HepG2 (cell line): ENCODE measurements at regions not wholly inside any gene's neighbourhood (a gene's known extent, or its start where the extent isn't known, plus 50 kb on each side); places are given as distances from the start of the nearest gene placed in this dataset.

Experiments
- EZH2 ChIP-seq: conservative IDR thresholded peaks from 2 replicates; pipeline ENCODE4 v1.6.1; 2012; ENCODE audit warnings: mild to moderate bottlenecking, low read depth, low read length, moderate library complexity
- FUBP1 ChIP-seq: sonication (generic); formaldehyde crosslinking; IDR thresholded peaks from 2 replicates; pipeline ENCODE4 v1.5.1; 2020; ENCODE audit warnings: missing genetic modification reagents, mild to moderate bottlenecking, borderline replicate concordance
- GRHL1 ChIP-seq: sonication (generic); formaldehyde crosslinking; conservative IDR thresholded peaks from 2 replicates; pipeline ENCODE4 v1.8.0; 2022; ENCODE audit warnings: missing genetic modification reagents
- KDM4B ChIP-seq: sonication (generic); formaldehyde crosslinking; IDR thresholded peaks from 2 replicates; pipeline ENCODE4 v1.4.0; 2020; ENCODE audit warnings: missing genetic modification reagents
- PHF21A ChIP-seq: sonication (generic); formaldehyde crosslinking; IDR thresholded peaks from 2 replicates; pipeline ENCODE4 v1.5.0; 2020; ENCODE audit warnings: mild to moderate bottlenecking, missing genetic modification reagents
- SSRP1 ChIP-seq: IDR thresholded peaks from 2 replicates; pipeline ENCODE4 v1.6.1; 2016; ENCODE audit warnings: control low read depth
- TBL1XR1 ChIP-seq: fragments of 150-350 bp; IDR thresholded peaks from 2 replicates; pipeline ENCODE4 v1.6.1; 2014; ENCODE audit warnings: borderline replicate concordance, low read length; ENCODE audit not compliant: partially characterized antibody
- XBP1 ChIP-seq: sonication (generic); formaldehyde crosslinking; IDR thresholded peaks from 2 replicates; pipeline ENCODE4 v1.5.0; 2020; ENCODE audit warnings: missing genetic modification reagents
- TF ChIP-seq, protein P1 (sequence below): sonication (generic); formaldehyde crosslinking; IDR thresholded peaks from 2 replicates; pipeline ENCODE4 v1.4.0; 2020; ENCODE audit warnings: missing genetic modification reagents, borderline replicate concordance

DNA sequence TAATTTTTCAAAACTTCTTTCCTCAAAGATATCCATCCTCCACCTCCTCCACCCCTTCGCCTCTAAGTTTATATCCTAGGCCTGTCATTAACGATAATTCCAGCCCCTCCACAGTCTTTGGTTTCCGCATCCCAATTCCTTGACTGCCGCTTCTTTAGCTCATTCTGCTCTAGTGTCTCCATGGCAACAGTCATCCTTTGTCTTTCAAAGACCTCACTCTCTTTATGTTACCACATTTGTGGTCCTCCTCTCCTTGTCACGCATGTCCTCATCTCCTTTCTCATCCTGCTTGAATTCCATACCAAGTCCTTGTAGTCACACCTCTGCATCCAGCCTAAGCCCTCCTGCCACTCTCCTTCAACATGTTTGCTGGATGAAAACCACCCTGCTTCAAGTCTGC is 511.2 kb upstream of the KLF6 start (continued):
- TF ChIP-seq, protein P1, sequence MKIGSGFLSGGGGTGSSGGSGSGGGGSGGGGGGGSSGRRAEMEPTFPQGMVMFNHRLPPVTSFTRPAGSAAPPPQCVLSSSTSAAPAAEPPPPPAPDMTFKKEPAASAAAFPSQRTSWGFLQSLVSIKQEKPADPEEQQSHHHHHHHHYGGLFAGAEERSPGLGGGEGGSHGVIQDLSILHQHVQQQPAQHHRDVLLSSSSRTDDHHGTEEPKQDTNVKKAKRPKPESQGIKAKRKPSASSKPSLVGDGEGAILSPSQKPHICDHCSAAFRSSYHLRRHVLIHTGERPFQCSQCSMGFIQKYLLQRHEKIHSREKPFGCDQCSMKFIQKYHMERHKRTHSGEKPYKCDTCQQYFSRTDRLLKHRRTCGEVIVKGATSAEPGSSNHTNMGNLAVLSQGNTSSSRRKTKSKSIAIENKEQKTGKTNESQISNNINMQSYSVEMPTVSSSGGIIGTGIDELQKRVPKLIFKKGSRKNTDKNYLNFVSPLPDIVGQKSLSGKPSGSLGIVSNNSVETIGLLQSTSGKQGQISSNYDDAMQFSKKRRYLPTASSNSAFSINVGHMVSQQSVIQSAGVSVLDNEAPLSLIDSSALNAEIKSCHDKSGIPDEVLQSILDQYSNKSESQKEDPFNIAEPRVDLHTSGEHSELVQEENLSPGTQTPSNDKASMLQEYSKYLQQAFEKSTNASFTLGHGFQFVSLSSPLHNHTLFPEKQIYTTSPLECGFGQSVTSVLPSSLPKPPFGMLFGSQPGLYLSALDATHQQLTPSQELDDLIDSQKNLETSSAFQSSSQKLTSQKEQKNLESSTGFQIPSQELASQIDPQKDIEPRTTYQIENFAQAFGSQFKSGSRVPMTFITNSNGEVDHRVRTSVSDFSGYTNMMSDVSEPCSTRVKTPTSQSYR: no peak
- TF ChIP-seq EZH2: no peak
- no peak for TF ChIP-seq PHF21A (CRISPR knock-in tag)
- no peak for TF ChIP-seq GRHL1 (CRISPR knock-in tag)
- TF ChIP-seq FUBP1 (CRISPR knock-in tag): no peak
- no peak for TF ChIP-seq TBL1XR1
- no peak for TF ChIP-seq XBP1 (CRISPR knock-in tag)
- no peak for TF ChIP-seq SSRP1 (CRISPR knock-in tag)
- TF ChIP-seq KDM4B (CRISPR knock-in tag): no peak
